Ovary (tissue), 7 donors: ENCODE measurements at regions not wholly inside any gene's neighbourhood (a gene's known extent, or its start where the extent isn't known, plus 50 kb on each side); places are given as distances from the start of the nearest gene placed in this dataset.

Source experiments
- DNase-seq, 5 donors: peaks; one replicate each; pipeline ENCODE4 v3.0.0-alpha.2; 2019 to 2020
- H3K27ac ChIP-seq, 2 donors: fragments of 200-600 bp; one replicate each; pipeline versions ENCODE4 v1.5.1 to v1.8.0; 2019 to 2022
- H3K27me3 ChIP-seq: fragments of 200-600 bp; one replicate; pipeline ENCODE4 v1.8.0; 2022
- H3K36me3 ChIP-seq: fragments of 200-600 bp; sonication (generic); one replicate; pipeline ENCODE4 v1.5.1; 2019
- H3K4me1 ChIP-seq: one replicate; pipeline ENCODE4 v1.8.1; 2013; ENCODE audit warnings: mild to moderate bottlenecking, moderate library complexity; ENCODE audit not compliant: insufficient read depth
- H3K4me3 ChIP-seq: fragments of 200-600 bp; sonication (generic); one replicate; pipeline ENCODE4 v1.5.1; 2017
- H3K9me3 ChIP-seq, 2 donors: fragments of 200-600 bp in 1 of 2; sonication (generic) in 1 of 2; one replicate each; pipeline versions ENCODE4 v1.5.1 to v1.8.1; 2013 to 2019; ENCODE audit warnings: mild to moderate bottlenecking in 1 of 2, moderate library complexity in 1 of 2
- EP300 ChIP-seq: sonication (generic); formaldehyde crosslinking; IDR thresholded peaks from one replicate; pipeline ENCODE4 v1.6.1; 2017; ENCODE audit warnings: antibody characterized with exemption
- POLR2A ChIP-seq: fragments of 450-650 bp; IDR thresholded peaks from one replicate; pipeline ENCODE4 v1.6.1; 2017; ENCODE audit warnings: antibody characterized with exemption, mild to moderate bottlenecking, moderate library complexity
- WGBS, 3 donors: extraction: QIAGEN DNeasy Blood & Tissue Kit in 1 of 3; methylation state at CpG; one replicate each; pipeline versions ENCODE4 v1.1.5 to v1.1.7; 2013 to 2017; 5-methylcytosine and 5-hydroxymethylcytosine counted together
- intact Hi-C, 4 donors: fragments of 100-400 bp; cut with DNase I; formaldehyde crosslinking; loops; one replicate each; pipeline versions ENCODE4 v1.11.0 to v1.15.1; 2022 to 2023
- TF ChIP-seq, protein P1 (sequence below), 3 donors: fragments of 450-650 bp in 2 of 3; fragments of 200-600 bp in 1 of 3; IDR thresholded peaks; one replicate each; pipeline versions ENCODE4 v1.5.1 to v1.8.0; 2016 to 2022; ENCODE audit warnings: antibody characterized with exemption in 3 of 3, mild to moderate bottlenecking in 1 of 3
- donor health status: DM: no; HTN: no; CAD: no; lungs with moderate emphysema.
- donor health status: DM: no; HTN: no; CAD: no.
- donor health status: Bipolar disorder and iron deficiency.
- donor health status: DM: no; HTN: no; CAD: no.
- donor health status: DM: yes; HTN: yes; CAD: no.

DNA sequence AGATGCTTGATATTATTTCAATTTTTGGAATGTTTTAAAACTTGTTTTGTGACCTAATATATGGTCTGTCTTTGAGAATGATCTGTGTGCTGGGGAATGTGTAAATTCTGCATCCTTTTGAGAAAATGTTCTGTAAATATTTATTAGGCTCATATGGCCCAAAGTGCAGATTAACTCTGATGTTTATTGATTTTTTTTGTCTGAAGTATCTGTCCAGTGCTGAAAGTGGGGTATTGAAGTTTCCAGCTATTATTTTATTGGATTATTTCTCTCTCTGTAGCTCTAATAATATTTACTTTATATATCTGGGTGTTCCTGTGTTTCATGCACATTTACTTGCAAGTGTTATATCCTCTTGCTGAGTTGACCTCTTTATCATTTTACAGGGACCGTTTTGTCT is 1397.2 kb downstream of the PLA2G4A start:
- no peak for TF ChIP-seq EP300
- TF ChIP-seq, protein P1, sequence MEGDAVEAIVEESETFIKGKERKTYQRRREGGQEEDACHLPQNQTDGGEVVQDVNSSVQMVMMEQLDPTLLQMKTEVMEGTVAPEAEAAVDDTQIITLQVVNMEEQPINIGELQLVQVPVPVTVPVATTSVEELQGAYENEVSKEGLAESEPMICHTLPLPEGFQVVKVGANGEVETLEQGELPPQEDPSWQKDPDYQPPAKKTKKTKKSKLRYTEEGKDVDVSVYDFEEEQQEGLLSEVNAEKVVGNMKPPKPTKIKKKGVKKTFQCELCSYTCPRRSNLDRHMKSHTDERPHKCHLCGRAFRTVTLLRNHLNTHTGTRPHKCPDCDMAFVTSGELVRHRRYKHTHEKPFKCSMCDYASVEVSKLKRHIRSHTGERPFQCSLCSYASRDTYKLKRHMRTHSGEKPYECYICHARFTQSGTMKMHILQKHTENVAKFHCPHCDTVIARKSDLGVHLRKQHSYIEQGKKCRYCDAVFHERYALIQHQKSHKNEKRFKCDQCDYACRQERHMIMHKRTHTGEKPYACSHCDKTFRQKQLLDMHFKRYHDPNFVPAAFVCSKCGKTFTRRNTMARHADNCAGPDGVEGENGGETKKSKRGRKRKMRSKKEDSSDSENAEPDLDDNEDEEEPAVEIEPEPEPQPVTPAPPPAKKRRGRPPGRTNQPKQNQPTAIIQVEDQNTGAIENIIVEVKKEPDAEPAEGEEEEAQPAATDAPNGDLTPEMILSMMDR (IDR thresholded peaks at IDR 0.05): no peak
- TF ChIP-seq POLR2A: no peak
- 38 to 69% (median 64%) methylated on average over 1 of the region's 1 CpG for WGBS, 3 donors
- no peak overlapping the region for H3K27ac ChIP-seq
- no peaks in the 10 kb centered on the region for H3K36me3 ChIP-seq
- H3K4me1 ChIP-seq: no peaks in the 10 kb centered on the region
- no peaks in the 10 kb centered on the region for H3K9me3 ChIP-seq
- DNase-seq: no peak
- H3K4me3 ChIP-seq: no peak overlapping the region
- H3K27me3 ChIP-seq: no peaks in the 10 kb centered on the region
- intact Hi-C loops: no loop called here

DNA sequence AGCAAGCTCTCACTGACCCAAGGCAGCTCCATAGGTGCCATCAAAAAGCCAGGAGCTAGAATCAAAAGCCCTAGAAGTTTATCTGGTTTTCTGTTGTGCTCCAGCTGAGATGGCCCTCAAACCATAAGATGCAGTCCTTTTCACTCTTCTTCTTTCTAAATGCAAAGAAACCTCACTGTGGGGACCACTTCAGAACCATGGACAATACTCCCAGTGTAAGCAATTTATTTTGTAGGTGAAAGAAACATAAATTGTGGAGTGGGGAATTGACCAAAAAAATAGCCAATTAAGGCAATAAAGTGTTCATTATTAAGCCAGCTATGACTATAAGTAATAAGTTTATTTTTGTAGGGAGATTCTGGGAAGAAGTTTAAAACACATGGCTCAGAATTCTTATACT is 1399.9 kb downstream of the PLA2G4A start:
- H3K27me3 ChIP-seq: no peaks in the 10 kb centered on the region
- H3K4me3 ChIP-seq: no peak overlapping the region
- intact Hi-C loops: no loop called here
- H3K9me3 ChIP-seq: no peaks in the 10 kb centered on the region
- H3K36me3 ChIP-seq: no peaks in the 10 kb centered on the region
- no peaks in the 10 kb centered on the region for H3K4me1 ChIP-seq
- no peak for DNase-seq
- TF ChIP-seq EP300 (no peak), POLR2A (no peak)
- TF ChIP-seq, protein P1 (IDR thresholded peaks at IDR 0.05): no peak
- H3K27ac ChIP-seq: no peak overlapping the region

DNA sequence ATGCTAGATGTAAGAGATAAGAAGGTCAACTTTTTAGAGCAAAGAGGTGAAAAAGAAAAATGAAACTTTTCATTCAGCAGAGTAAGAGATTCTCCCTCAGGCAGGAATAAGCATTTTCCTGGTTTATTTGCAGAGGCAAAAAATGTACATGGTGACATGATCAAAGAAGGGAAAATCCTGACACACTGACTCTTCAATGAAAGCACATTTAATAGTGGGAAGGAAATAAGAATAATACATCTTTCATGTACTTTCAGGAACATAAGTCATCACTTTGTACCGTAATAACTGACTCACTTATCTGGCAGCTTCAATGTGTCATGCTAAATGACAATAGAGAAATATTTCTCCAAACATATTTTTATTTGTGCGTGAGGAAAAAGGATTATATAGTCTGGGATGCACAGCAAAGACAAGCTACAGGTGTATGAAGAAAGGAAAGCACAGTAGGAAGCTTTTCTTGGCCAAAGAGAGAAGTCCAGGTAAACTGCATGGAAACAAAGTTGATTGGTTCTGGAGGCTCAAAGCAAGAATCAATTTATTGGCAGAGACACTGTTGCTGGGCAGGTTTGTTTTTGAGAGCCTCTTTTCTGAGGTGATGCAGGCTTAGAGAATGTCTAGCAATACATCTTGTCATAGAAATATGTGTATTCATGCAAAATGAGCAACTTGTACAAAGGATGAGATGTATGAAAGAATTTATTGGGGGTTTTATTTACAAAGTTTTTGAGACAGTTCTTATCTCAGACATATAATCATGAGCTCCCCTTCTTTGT is 1409.0 kb downstream of the PLA2G4A start:
- intact Hi-C loops: no loop called here

DNA sequence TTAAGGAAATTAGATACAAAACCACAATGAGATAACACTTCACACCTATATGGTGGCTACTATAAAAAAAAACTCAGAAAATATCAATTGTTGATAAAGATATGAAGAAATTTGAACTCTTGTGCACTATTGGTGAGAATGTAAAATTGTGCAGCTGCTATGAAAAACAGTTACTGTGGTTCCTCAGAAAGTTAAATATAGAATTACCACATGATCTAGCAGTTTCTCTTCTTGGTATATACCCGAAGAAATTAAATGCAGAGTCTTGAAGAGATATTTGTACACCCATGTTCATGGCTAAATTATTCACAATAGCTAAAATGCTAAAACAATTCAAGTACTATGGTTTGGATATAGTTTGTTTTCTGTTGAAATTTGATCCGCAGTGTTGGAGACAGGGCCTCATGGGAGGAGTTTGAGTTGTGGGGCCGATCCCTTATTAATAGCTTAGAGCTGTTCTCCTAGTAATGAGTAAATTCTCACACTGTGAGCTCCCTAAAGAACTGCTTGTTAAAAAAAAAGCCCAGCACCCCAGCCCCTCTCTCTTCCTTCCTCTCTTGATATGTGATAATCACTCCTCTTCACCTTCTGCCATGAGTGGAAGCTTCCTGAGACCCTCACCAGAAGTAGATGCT is 1412.1 kb downstream of the PLA2G4A start:
- no peaks in the 10 kb centered on the region for H3K36me3 ChIP-seq
- no peaks in the 10 kb centered on the region for H3K27me3 ChIP-seq
- intact Hi-C loops: no loop called here
- no peak overlapping the region for H3K27ac ChIP-seq
- TF ChIP-seq EP300 (no peak), POLR2A (no peak)
- TF ChIP-seq, protein P1 (IDR thresholded peaks at IDR 0.05): no peak
- H3K9me3 ChIP-seq: no peaks in the 10 kb centered on the region
- WGBS, 3 donors: 74 to 82% (median 80%) methylated on average over 3 of the region's 3 CpGs
- H3K4me3 ChIP-seq: no peak overlapping the region
- no peaks in the 10 kb centered on the region for H3K4me1 ChIP-seq
- DNase-seq: no peak

More for the DNA sequence above, 1409.0 kb downstream of the PLA2G4A start:
- 52 to 66% (median 61%) methylated on average over 2 of the region's 2 CpGs for WGBS, 3 donors
- TF ChIP-seq, protein P1 (IDR thresholded peaks at IDR 0.05): no peak
- TF ChIP-seq EP300 (no peak), POLR2A (no peak)
- H3K27ac ChIP-seq: no peak overlapping the region
- no peak overlapping the region for H3K4me3 ChIP-seq
- DNase-seq: no peak
- H3K4me1 ChIP-seq: no peaks in the 10 kb centered on the region
- H3K36me3 ChIP-seq: no peaks in the 10 kb centered on the region
- H3K9me3 ChIP-seq: no peaks in the 10 kb centered on the region
- no peaks in the 10 kb centered on the region for H3K27me3 ChIP-seq
